Stomach (tissue), 4 donors: ENCODE measurements at regions not wholly inside any gene's neighbourhood (a gene's known extent, or its start where the extent isn't known, plus 50 kb on each side); places are given as distances from the start of the nearest gene placed in this dataset.

Experiments used
- EP300 ChIP-seq: sonication (generic); formaldehyde crosslinking; IDR thresholded peaks from one replicate; pipeline ENCODE4 v1.6.1; 2017; ENCODE audit warnings: antibody characterized with exemption
- POLR2A ChIP-seq, 4 donors: fragments of 450-650 bp; IDR thresholded peaks; one replicate each; pipeline ENCODE4 v1.6.1; 2016; ENCODE audit warnings: antibody characterized with exemption in 4 of 4, control low read depth in 2 of 4, mild to moderate bottlenecking in 1 of 4, moderate library complexity in 1 of 4
- TF ChIP-seq, protein P1 (sequence below), 7 experiments: fragments of 450-650 bp in 4 of 7; fragments of 200-600 bp in 3 of 7; sonication (generic) in 3 of 7; IDR thresholded peaks; one replicate each; pipeline ENCODE4 v1.5.1; 2016 to 2019; ENCODE audit warnings: antibody characterized with exemption in 7 of 7, control low read depth in 2 of 7, mild to moderate bottlenecking in 1 of 7

DNA sequence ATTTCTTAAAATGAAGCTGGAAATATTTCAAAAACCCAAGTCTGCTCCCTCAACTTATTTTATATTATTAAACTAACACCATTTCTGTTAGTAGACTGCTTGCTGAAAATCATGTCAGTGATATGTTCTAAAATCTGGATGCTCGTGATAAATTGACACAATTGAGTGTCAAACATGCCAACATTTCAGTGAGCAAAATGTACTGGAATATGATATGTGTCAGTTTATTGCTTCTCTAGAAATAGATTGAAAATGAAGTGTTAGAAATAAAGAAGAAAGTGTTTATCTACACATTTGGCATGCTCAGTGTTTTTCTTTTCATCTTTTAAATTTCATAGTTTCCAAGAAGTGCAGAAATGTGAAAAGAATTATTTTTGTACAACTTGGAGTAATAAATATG is 624.6 kb downstream of the SI start:
- TF ChIP-seq, protein P1, sequence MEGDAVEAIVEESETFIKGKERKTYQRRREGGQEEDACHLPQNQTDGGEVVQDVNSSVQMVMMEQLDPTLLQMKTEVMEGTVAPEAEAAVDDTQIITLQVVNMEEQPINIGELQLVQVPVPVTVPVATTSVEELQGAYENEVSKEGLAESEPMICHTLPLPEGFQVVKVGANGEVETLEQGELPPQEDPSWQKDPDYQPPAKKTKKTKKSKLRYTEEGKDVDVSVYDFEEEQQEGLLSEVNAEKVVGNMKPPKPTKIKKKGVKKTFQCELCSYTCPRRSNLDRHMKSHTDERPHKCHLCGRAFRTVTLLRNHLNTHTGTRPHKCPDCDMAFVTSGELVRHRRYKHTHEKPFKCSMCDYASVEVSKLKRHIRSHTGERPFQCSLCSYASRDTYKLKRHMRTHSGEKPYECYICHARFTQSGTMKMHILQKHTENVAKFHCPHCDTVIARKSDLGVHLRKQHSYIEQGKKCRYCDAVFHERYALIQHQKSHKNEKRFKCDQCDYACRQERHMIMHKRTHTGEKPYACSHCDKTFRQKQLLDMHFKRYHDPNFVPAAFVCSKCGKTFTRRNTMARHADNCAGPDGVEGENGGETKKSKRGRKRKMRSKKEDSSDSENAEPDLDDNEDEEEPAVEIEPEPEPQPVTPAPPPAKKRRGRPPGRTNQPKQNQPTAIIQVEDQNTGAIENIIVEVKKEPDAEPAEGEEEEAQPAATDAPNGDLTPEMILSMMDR (IDR thresholded peaks at IDR 0.05): no peak
- no peak for TF ChIP-seq EP300
- TF ChIP-seq POLR2A (IDR thresholded peaks at IDR 0.05): no peak
